HepG2 (cell line): ENCODE measurements at regions not wholly inside any gene's neighbourhood (a gene's known extent, or its start where the extent isn't known, plus 50 kb on each side); places are given as distances from the start of the nearest gene placed in this dataset.
"Not testable (repeated sequence)": the region's sequence is repeated elsewhere in the genome, so short reads cannot be mapped to it uniquely, and the experiment has no call there.

Experiments used
- CTCF ChIP-seq: sonication (generic); formaldehyde crosslinking; IDR thresholded peaks from 2 replicates; pipeline ENCODE4 v1.5.0; 2020; ENCODE audit warnings: mild to moderate bottlenecking, missing genetic modification reagents, moderate library complexity
- REST ChIP-seq, 2 experiments: IDR thresholded peaks; 2 replicates each; pipeline ENCODE4 v1.6.1; 2011 to 2012; ENCODE audit warnings: low read length in 2 of 2, borderline replicate concordance in 1 of 2, low read depth in 1 of 2, mild to moderate bottlenecking in 1 of 2, moderate library complexity in 1 of 2
- ZFP36 ChIP-seq: fragments of 150-350 bp; IDR thresholded peaks from 2 replicates; pipeline ENCODE4 v1.6.1; 2018; ENCODE audit warnings: borderline replicate concordance, low read length, low read depth; ENCODE audit not compliant: partially characterized antibody

- TF ChIP-seq REST (IDR thresholded peaks at IDR 0.05; ENCODE audit: borderline replicate concordance in 1 of 2, low read depth in 1 of 2, low read length in 2 of 2); CTCF (CRISPR knock-in tag); ZFP36: not testable (repeated sequence)
Measured at GRCh38 chr2:111430817-111431661, 310.3 kb downstream of the BCL2L11 start.
